ENCODE measurements at regions not wholly inside any gene's neighbourhood (a gene's known extent, or its start where the extent isn't known, plus 50 kb on each side); places are given as distances from the start of the nearest gene placed in this dataset.

DNA sequence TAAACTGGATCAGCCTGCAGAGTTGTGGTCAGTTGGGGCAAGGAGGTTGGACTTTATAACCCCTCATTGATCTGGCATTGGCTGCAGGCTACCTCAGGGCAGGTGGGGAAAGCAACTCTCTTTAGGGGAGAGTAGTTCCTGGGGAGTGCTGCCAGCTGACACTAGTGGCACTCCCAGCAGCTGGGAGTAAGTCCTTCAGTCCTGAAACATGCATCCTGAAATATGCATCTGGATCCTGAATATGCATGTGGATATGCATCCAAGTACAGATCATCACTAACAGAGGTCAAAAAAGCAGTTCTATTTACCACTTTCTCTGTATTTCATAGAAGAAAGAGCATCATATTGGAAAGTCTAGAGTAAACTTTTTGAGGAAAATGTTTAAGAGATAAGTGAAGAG lies 350.8 kb downstream of the EPM2A start:
- TF ChIP-seq, protein P1, sequence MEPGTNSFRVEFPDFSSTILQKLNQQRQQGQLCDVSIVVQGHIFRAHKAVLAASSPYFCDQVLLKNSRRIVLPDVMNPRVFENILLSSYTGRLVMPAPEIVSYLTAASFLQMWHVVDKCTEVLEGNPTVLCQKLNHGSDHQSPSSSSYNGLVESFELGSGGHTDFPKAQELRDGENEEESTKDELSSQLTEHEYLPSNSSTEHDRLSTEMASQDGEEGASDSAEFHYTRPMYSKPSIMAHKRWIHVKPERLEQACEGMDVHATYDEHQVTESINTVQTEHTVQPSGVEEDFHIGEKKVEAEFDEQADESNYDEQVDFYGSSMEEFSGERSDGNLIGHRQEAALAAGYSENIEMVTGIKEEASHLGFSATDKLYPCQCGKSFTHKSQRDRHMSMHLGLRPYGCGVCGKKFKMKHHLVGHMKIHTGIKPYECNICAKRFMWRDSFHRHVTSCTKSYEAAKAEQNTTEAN (CRISPR knock-in tag; IDR thresholded peaks at IDR 0.05) = no peak
- TF ChIP-seq, protein P2, sequence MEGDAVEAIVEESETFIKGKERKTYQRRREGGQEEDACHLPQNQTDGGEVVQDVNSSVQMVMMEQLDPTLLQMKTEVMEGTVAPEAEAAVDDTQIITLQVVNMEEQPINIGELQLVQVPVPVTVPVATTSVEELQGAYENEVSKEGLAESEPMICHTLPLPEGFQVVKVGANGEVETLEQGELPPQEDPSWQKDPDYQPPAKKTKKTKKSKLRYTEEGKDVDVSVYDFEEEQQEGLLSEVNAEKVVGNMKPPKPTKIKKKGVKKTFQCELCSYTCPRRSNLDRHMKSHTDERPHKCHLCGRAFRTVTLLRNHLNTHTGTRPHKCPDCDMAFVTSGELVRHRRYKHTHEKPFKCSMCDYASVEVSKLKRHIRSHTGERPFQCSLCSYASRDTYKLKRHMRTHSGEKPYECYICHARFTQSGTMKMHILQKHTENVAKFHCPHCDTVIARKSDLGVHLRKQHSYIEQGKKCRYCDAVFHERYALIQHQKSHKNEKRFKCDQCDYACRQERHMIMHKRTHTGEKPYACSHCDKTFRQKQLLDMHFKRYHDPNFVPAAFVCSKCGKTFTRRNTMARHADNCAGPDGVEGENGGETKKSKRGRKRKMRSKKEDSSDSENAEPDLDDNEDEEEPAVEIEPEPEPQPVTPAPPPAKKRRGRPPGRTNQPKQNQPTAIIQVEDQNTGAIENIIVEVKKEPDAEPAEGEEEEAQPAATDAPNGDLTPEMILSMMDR (IDR thresholded peaks at IDR 0.05) = no peak
- TF ChIP-seq, protein P3, sequence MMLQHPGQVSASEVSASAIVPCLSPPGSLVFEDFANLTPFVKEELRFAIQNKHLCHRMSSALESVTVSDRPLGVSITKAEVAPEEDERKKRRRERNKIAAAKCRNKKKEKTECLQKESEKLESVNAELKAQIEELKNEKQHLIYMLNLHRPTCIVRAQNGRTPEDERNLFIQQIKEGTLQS (CRISPR knock-in tag; conservative IDR thresholded peaks at IDR 0.05) = no peak
- TF ChIP-seq, protein P4, sequence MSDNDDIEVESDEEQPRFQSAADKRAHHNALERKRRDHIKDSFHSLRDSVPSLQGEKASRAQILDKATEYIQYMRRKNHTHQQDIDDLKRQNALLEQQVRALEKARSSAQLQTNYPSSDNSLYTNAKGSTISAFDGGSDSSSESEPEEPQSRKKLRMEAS (CRISPR knock-in tag; IDR thresholded peaks at IDR 0.05) = no peak
- TF ChIP-seq, protein P5, sequence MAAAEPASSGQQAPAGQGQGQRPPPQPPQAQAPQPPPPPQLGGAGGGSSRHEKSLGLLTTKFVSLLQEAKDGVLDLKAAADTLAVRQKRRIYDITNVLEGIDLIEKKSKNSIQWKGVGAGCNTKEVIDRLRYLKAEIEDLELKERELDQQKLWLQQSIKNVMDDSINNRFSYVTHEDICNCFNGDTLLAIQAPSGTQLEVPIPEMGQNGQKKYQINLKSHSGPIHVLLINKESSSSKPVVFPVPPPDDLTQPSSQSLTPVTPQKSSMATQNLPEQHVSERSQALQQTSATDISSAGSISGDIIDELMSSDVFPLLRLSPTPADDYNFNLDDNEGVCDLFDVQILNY (CRISPR knock-in tag; IDR thresholded peaks at IDR 0.05) = no peak
- TF ChIP-seq ELF4 (CRISPR knock-in tag; IDR thresholded peaks at IDR 0.05; ENCODE audit: low read depth) = no peak

All from WTC11 (cell line).